Urothelium cell line (cell line): ENCODE measurements at regions not wholly inside any gene's neighbourhood (a gene's known extent, or its start where the extent isn't known, plus 50 kb on each side); places are given as distances from the start of the nearest gene placed in this dataset.
A peak's percentile ranks its signal among the peaks of the same experiment; 100 is the strongest.
"Not testable (repeated sequence)": the region's sequence is repeated elsewhere in the genome, so short reads cannot be mapped to it uniquely, and the experiment has no call there.

Source experiments
- DNase-seq: peaks from one replicate; pipeline ENCODE4 v3.0.0; 2011; ENCODE audit warnings: low spot score, mixed read lengths
- FAIRE-seq: peaks from 2 replicates; lab custom pipeline; 2011; peaks lifted over from hg19 to GRCh38; lab: Jason Lieb, UNC

DNA sequence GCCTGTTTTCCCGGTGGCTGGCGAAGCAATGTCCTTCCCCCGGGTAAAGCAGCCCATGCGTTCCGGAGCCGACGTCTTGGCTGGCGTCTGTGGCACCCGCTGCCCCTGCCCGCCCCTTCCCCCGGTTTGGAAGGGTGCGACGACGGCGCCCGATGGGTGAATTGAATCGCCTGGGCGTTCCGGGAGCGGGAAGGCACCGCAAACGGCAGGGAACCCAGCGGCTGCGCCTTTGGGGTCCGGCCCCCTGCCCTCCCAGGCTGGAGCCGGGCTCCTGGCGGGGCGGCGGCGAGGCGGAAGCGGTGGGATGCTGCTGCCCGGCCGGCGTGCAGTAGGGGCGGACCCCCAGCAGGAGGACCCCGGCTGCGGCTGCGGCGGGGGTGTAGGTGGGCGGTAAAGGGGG is 123.6 kb upstream of the RHOU start:
- FAIRE-seq, DNase-seq: not testable (repeated sequence)

GRCh38 chr1:228622002-228622716 is 113.1 kb upstream of the RHOU start:
- FAIRE-seq, DNase-seq: not testable (repeated sequence)

DNA sequence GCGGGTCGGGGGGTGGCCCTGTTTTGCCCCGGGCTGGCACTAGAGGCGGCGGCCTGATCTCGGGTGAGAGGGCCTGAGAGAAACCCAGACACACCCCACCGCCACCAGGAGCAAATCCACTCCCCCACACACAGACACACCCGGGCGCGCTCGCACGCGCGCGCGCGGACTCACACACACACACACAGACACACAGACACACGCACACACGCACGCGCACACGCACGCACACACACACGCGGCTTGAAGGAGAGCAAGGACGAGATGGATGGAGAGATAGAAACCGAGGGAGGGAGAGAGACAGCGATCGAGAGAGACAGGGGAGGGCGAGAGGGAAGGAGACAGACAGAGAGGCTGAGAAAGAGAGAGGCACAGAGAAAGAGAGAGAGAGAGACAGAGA is 108.8 kb upstream of the RHOU start:
- DNase-seq, FAIRE-seq: not testable (repeated sequence)

- DNase-seq, FAIRE-seq: not testable (repeated sequence)
Observed at GRCh38 chr1:228632858-228633257, 102.4 kb upstream of the RHOU start.

GRCh38 chr1:228635304-228635703 is 100.0 kb upstream of the RHOU start:
- not testable (repeated sequence) for DNase-seq, FAIRE-seq

GRCh38 chr1:228637529-228637928 is 97.8 kb upstream of the RHOU start:
- not testable (repeated sequence) for FAIRE-seq, DNase-seq

GRCh38 chr1:228646717-228647522 is 88.4 kb upstream of the RHOU start:
- FAIRE-seq = no peak
- no peak for DNase-seq

GRCh38 chr1:228647523-228648444 is 87.5 kb upstream of the RHOU start:
- no peak for DNase-seq
- FAIRE-seq = no peak

GRCh38 chr1:228648647-228649383 is 86.5 kb upstream of the RHOU start:
- FAIRE-seq (no peak), DNase-seq (no peak)

- FAIRE-seq = no peak
- no peak for DNase-seq
Observed at GRCh38 chr1:228650141-228650540, 85.1 kb upstream of the RHOU start.

GRCh38 chr1:228650946-228651345 is 84.3 kb upstream of the RHOU start:
- FAIRE-seq = no peak
- no peak for DNase-seq

DNA sequence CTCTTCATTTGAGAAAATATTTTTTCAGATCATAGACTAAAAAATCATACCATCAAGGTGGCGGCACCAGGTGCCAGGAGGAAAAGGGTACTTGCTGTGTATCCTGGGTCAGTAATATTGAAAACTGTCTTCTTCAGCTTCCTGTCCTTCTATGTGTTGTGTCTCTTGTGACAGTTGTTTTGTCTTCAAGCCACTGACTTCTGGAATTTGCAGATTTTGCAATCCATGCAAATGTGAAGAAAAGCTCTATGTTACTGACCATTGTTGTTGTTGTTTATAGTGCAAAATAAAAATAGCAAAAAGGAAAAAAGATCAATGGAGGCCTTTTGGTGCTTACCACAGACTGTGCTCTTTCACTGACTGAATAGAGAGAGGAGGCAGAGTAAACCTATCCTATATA is 83.2 kb upstream of the RHOU start:
- FAIRE-seq = no peak
- no peak for DNase-seq

DNA sequence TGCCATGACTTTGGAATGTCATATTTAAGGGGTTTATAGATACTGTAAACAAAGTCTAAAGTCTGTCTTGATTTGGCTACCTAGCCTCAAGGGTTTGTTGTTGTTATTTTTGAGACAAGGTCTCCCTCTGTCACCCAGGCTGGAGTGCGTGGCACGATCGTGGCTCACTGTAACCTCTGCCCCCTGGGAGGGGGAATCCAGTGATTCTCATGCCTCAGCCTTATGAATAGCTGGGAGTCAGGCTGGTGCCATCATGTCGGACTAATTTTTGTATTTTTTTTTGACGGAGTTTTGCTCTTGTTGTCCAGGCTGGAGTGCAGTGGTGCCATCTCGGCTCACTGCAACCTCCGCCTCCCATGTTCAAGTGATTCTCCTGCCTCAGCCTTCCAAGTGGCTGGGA is 82.2 kb upstream of the RHOU start:
- FAIRE-seq, DNase-seq: not testable (repeated sequence)

- FAIRE-seq (no peak), DNase-seq (no peak)
Observed at GRCh38 chr1:228653748-228654147, 81.5 kb upstream of the RHOU start.

GRCh38 chr1:228655796-228656394 is 79.4 kb upstream of the RHOU start:
- DNase-seq = no peak
- FAIRE-seq = no peak

- DNase-seq, FAIRE-seq: not testable (repeated sequence)
Observed at GRCh38 chr1:228662007-228662689, 73.1 kb upstream of the RHOU start.

DNA sequence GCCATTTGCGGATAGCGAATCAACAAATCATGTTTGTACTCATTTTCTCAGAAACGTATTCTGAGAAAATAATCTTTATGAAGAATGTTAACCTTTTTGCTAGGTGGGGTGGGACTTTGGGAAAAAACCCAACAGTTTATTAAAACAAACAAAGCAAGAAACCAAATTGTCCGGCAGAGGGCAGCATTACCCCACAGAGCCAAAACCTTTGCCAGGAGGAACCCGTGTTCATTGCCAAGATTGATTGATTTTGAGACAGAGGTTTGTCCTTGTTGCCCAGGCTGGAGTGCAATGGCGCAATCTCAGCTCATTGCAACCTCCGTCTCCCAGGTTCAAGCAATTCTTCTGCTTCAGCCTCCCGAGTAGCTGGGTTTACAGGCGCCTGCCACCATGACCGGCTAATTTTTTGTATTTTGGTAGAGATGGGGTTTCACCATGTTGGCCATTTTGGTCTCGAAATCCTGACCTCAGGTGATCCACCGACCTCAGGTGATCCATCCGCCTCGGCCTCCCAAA is 70.8 kb upstream of the RHOU start:
- FAIRE-seq (no peak), DNase-seq (peak; percentile 74)

DNA sequence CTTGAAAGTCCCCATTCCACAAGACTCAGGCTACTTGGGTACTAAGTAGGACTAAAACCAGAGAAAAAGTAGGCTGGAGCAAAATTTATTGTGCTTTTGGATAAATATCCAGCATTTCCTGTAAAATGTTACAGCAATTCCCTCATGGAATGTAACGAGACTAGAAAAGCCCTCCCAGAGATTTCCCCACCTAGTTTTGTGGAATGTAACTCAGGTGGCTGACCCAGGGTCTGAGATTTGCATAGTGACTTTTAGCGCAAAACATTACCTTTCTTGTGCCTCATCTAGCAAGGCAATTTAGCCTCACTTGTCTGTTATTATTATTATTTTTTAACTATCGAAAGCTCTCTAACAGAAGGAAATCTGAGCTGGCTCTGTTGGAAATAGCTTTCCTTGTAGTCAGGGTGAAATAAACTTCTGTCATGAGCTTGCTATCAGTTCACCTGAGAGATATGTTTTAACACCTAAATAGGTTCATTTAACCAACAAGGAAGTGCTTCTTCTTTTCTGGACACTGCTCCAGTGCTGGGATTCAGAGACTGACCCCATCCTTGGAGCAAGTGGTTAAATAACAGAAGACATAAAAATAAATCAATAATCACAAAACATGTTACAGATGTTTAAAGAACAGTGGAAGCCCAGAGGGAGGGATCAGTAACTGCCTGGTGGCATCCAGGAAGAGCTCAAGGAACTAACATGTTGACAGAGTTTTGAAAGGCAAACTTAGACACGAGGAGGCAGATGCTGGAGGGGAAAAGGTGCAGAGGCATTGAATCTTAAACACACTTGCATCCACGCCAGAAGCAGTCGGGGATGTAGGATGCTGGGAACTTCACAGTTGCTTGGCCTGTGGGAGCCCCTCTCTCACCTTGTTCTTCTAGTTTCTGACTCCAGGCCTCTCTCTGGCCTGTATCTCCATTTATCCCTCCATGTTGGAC is 68.3 kb upstream of the RHOU start:
- FAIRE-seq (no peak), DNase-seq (no peak)
